G401 (cell line): ENCODE measurements at regions not wholly inside any gene's neighbourhood (a gene's known extent, or its start where the extent isn't known, plus 50 kb on each side); places are given as distances from the start of the nearest gene placed in this dataset.

Experiments
- DNase-seq: peaks from one replicate; pipeline ENCODE4 v3.0.0-alpha.2; 2015; ENCODE audit warnings: low spot score
- in situ Hi-C: cut with HindIII; loops from 2 replicates; pipeline ENCODE4 v1.10.0; 2016; ENCODE audit warnings: low sequenced_read_pairs, mixed read lengths

DNA sequence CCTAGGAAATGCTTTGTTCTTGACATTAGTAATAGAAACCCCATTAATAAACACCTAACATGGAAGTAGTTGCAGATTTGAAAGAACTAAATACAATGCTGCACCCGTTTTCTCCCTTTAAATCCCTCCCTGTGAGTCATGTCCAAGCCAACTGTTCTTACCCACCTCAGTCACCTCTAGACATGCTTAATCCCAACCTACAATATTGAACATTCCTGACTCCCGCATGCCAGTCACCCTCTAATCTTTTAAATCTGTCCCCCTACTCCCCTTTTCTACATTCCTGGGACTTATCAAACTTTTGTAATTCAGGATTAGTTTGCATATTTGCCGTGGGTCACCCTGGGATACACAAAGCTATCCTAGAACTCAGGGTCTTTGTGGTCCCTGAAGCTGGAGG is 374.6 kb downstream of the IRS1 start:
- in situ Hi-C loops, result no loop called here
- no peak for DNase-seq

DNA sequence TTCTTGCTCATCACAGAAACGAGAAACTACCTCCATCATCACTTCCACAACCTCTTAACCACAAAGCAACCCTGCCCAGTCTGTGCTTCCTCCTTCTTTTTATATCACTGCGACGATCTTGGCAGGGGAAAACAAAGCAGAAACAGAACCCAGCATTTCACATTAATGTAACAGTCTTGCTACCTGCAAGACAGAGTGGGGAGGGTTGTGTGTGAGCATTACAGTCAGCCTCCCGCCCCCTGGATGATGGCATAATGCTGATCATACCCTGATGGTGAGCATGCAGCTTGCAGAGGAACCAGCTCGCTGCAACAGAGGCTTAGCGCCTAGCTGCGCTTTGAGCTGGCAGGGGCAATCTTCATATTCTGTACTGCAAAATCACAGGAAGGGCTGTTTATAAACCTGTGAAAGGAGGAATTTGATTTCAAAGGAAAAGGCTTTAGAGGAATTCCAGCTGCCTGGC is 376.1 kb downstream of the IRS1 start:
- in situ Hi-C loops, result no loop called here
- DNase-seq, result no peak

DNA sequence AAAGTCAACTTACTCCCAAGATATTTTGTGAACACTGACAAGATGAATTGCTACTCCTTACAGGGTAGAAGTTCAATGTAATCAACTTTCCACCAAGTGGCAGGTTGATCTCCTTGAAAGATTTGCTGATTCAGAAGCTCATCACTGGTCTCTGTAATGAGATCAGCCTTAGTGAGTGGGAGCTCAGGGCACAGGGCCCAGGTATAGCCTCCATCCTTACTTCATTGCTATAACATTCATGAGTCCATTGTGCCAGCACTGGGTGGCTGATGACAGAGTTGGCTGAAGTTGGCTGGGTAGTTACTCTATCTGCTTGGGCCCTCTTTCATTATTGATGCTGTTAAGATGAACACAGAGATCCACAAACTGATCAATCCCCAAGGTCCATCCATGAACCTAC is 379.0 kb downstream of the IRS1 start:
- in situ Hi-C loops, result no loop called here
- DNase-seq, result no peak

DNA sequence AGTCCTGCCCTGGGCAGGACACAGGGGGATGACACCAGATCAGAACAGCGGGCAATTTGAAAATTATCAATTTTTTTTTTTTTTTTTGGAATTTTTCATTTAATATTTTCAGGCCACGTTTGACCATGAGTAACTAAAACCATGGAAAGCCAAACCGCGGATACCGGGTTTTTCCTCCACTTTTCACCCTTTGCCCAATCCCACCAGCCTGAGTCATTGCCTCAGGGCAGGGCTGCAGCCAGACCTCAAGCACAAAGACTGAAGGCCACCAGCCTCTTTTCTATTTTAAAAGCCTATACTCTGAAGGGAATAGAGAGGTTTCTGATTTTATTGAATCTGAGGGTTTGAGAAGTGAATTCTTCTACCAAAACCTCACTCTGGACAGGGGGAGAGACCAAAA is 381.1 kb downstream of the IRS1 start:
- no peak for DNase-seq
- in situ Hi-C loops, result no loop called here

DNA sequence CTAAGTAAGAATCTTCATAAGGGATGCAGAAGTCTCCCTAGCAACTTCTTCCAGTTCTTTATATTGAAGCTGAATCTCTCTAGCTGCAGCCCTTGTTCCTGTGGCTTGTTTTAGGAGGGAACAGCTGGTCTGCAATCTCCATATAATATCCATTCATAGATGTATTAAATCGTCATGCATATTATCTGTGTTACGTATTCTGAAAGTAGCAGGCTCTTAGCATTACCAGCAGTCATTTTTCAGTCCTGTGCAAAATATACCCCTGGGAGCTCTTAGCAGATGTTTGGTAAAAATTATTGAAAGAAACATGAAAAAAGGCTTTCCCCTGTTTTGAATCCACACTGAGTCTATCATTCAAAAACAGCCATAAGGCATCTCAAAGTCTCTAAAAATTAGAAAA is 385.3 kb downstream of the IRS1 start:
- in situ Hi-C loops, result no loop called here
- no peak for DNase-seq

DNA sequence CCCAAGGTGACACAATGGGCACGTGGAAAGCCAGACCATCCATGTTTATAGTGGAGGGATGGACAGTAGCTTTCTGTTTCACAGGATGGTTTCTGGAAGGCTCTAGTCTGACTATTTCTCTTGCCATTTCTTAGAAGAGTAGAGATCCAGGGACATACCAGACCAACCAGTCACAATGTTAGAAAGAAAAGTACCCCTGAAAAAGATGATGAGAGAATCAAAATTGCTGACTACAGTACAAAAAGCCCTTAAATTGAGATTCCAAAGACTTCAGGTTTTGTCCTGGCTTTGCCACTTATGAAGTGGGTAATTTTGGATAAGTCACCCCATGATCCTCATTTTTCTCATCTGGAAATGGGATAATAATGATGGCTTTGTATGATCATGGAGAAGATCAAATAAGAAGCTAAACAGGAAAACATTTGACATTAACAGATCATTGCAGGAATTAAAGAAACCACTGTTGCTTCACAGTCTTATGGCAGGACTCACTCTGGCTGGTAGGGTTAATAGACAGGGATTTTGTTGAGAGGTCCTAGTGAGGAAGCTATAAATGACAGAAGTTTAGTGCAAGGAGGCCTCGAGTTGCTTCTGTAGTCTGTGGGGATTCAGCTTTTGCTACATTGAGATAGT is 386.0 kb downstream of the IRS1 start:
- in situ Hi-C loops, result no loop called here
- no peak for DNase-seq

DNA sequence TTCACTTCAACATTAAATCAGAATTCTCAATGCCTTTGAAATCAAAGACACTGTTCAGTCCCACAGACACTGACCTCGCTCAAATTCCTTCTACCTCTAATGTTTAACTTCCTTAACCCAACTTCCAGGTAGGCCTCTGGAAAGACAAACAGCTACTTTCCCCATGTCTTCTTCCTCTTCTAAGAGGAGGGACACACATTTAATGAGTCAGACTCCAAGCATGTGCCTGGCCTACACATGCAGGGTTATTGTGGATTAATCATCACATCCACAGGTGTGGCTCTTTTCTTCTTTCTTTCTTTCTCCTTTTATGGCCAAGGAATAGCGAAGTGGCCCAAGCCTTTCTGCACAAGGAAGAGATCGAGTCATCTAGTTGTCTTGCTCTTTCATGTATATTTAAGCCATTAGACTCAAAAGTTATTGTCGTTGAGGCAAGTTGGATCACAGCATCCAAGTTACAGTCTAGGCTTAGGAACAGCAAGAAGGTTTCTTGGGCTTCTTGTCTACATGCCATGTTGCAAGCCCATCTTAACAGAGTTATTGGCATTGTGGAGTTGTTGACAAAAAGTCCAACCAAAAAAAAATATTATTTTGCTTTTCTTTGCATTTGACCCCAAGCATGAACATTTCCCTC is 387.8 kb downstream of the IRS1 start:
- no peak for DNase-seq
- in situ Hi-C loops, result no loop called here

DNA sequence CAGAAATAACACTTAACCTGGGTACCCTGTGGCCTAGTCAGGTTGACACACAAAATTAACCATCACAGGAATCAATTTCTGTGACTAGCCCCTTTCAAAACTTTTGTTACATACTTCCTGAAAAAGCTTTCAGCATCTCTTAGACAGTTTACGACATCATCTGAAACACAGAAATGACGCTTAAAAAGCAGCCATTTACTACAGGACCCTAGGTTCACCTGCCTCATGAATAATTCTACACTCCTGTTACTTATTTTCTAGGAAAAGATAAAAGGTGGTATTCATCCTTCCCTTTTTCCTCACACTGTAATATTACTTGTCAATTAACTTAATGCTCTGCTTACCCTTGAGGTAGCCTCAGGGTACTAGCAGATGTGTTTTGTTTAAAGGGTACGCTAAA is 388.4 kb downstream of the IRS1 start:
- in situ Hi-C loops, result no loop called here
- no peak for DNase-seq

DNA sequence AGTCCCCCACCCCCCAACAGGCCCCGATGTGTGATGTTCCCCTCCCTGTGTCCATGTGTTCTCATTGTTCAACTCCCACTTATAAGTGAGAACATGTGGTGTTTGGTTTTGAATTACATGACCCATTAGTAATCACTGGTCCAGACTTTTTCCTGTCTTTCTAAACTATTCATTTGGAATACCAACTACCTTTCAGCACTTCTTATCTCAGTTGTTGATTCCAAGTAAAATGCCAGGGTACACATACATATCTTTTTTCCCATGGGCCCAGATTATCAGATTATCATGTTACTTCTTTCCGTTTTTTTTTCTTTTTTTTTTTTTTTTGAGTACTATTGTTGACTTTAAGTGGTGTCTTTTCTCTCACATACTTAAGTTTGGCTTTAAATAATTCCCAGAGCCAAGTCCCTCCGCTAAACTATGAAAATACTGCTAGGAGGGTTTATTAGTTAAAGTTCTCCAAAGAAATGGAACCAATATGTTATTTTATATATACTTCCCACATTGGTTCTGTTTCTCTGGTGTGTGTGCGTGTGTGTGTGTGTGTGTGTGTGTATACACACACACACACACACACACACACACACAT is 389.3 kb downstream of the IRS1 start:
- no peak for DNase-seq
- in situ Hi-C loops, result no loop called here

DNA sequence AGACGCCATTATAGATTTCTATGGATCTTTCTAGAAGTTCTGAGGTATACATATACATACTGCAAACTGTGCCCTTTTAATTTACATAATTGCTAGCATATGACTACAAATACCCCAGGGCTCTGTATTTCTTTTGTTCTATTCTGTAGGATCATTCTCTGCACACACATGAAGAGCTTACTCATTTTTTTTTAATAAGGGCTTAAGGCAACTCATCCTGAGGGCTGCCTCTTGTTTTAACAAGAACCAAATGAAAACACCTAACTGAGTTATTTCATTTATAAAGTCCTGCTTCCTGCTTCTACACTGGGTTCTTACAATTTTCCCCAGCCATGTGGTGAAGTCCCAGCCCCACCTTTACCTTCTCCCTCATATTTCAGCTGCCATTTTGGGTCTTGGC is 390.5 kb downstream of the IRS1 start:
- in situ Hi-C loops, result no loop called here
- DNase-seq, result no peak

DNA sequence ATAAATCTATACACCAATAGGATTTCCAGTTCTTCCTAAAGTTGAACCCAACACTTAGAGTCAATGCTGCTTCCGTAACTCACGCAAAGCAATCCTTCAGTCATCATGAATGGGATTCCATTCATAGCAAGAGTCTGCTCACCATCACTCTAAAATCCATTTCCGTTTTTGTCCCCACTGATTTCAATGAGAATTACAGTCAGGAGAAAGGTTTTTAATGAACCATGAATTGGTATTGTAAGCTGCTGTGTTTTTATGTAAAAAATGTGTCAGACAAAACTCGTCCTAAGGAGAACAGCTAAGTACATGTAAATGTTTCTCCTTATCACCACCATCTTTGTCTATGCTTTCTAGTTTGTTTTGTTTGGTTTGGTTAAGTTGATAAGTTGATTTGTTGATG is 391.5 kb downstream of the IRS1 start:
- no peak for DNase-seq
- in situ Hi-C loops, result no loop called here

DNA sequence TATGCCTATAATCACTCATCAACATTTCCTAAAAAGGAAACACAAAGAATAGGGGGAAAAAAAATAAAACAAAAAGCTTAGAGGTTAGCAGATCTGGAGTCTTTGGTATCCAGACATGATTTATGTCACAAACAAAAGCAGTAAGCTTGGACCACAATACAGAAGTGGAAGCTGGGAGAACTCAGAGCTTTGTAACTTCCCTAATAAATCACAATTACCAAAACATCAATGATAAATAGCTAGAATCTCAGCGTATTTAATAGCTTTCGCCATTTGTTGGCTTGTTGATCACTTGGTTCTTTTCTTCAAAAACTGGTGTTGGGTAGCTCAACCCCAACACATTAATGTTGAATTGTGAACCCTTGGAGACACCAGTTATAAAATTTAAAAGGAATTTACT is 392.5 kb downstream of the IRS1 start:
- DNase-seq, result no peak
- in situ Hi-C loops, result no loop called here

DNA sequence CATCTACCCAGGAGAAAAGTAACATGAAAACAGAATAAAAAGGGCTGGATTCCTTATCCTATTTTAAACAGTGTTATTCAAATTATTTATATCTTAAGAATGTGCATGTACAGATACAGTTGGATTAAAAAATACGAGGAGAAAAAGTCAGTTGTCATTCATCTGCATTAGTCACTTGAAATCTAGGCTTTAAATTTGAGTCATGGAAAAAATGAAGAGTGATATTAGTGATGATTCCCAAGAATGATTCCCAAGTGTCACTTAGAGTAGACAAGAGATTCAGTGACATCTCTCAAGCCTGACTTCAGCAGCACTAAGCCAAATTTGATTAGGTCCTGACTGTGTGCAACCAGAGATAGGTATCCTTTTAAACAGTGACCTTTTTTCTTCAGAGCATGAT is 394.2 kb downstream of the IRS1 start:
- DNase-seq, result no peak
- in situ Hi-C loops, result no loop called here

DNA sequence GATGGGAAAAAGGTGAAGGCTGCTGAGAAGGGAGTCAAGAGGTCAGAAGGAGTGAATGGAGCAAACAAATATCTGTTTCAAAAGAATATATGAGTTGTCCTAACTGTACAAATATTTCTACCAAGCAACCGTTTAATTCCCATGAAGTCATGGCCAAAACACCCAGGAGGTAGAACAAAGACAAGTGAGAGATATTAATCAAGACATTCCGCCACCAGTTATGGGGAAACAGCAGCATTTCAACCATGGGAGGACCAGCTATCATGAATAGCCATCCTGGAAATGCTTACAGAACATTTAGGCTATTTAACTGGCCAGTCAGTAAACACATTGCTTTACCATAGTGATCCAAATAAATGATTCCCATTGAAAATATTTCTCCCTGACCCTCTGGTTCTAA is 396.3 kb downstream of the IRS1 start:
- in situ Hi-C loops, result no loop called here

DNA sequence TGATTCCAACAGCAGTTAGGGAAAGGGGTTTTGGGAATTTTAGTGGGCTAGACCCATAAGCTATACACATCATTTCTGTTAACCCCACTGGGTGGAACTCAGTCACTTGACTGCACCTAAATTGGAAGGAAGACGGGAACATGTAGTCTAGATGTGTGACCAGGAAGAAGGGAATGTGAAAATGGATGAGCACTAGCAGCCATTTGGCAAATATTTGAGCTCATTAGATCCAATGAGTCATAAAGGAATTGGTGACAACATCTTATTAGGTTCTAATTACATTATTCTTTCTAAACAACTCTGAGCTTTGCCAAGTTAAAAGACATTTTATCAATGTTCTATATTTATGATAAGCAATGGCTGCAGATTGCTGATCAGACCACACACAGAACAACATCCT is 400.6 kb downstream of the IRS1 start:
- in situ Hi-C loops, result no loop called here
- no peak for DNase-seq

More for the DNA sequence above, 396.3 kb downstream of the IRS1 start:
- no peak for DNase-seq

DNA sequence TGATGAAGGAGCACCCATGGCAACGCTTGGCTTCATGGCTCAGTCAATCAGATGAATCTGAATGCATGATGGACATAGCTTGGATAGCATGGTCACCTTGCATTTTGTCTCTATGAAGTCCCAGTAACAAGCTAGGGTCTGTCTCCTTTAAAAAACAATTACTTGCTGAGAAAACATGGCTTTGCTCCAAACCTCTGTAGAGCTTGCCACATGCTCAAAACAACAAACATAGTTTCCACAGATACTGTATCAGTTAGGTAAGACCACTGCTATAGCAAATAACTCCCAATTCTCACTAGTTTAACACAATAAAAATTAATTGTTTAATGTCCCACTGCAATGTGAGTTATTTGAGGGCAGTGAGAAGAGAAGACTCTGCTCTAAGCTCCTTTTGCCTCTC is 401.0 kb downstream of the IRS1 start:
- in situ Hi-C loops, result no loop called here
- no peak for DNase-seq

DNA sequence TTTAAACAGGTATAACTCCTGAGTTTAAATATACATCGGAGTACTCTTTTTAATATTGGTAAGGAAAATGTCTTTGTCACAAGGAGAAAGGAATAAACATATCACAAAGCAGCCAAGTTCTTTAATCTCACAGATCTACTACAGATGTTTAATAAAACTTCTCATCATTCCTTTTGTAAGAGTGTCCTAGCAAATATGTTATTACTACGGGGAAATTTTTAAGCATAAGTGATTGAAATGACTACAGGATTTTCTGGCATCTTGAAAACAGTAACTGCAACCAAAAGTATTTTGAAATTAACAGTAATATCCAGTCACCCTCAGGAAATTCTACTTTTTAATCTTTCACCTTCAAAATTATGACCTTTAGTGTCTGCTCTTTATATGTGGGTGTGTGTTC is 403.1 kb downstream of the IRS1 start:
- in situ Hi-C loops, result no loop called here
- no peak for DNase-seq

DNA sequence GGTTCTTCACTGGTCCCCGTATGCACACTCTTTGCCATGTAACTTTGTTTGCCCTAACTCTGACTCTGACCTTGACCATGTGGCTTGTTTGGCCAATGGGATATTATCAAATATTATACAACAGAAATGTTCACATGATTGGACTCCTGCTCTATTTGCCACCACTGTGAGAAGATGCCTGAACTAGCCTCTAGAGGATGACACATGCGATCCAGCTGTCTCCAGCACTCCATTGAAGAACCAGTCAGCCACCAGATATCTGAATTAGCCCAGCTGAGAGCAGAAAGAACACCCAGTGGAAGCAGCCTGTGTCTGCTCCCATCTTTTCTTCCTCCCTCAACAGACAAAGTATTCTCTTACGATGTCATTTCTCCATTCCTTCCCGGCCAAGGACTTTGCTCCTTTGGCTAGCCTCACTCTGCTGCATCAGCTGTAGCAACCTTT is 412.1 kb downstream of the IRS1 start:
- in situ Hi-C loops, result no loop called here
- DNase-seq, result no peak

DNA sequence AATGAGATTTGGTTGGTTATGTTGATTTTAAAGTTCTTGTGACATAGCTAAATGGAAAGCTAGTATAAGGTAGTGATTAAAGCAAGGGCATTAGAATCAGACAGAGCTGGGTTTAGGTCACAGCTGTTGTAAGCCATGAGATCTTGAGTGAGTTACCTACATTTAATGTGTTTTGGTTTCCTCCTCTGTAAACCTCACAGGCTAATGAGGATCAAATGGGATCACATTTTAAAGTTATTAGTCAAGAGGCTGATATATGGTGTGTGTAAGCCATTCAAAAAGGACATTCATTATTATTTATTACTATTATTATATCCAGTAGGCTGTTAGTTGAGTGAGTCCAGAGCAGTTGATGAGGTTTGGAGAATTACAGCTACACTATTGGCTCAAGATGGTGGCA is 416.2 kb downstream of the IRS1 start:
- DNase-seq, result no peak
- in situ Hi-C loops, result no loop called here

DNA sequence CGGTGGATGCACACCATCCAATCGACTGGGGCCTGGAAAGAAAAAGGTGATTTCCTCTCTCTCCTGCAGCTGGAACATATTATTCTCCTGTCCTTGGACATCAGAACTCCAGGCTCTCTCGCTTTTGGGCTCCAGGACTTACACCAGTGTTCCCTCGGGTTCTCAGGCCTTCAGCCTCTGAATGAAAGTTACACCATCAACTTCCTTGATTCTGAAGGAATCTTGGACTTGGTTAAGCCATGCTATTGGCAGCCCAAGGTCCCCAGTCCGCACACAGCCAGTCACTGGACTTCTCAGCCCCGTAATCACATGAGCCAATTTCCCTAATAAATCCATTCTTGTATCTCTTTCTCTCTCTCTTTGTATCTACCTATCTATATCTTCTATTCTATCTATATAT is 418.9 kb downstream of the IRS1 start:
- in situ Hi-C loops, result no loop called here
- DNase-seq, result no peak
